Spinal cord (tissue), 9 donors: ENCODE measurements at regions not wholly inside any gene's neighbourhood (a gene's known extent, or its start where the extent isn't known, plus 50 kb on each side); places are given as distances from the start of the nearest gene placed in this dataset.
"Not testable (repeated sequence)": the region's sequence is repeated elsewhere in the genome, so short reads cannot be mapped to it uniquely, and the experiment has no call there.

ENCODE experiments used
- DNase-seq, 6 donors: peaks; one replicate each; pipeline versions ENCODE4 v3.0.0 to v3.0.0-alpha.2; 2013 to 2015; ENCODE audit warnings: low spot score in 6 of 6, low read depth in 4 of 6
- H3K27ac ChIP-seq: one replicate; pipeline ENCODE4 v1.5.1; 2013; ENCODE audit warnings: low read depth, low read length, control low read depth
- H3K27me3 ChIP-seq: one replicate; pipeline ENCODE4 v1.6.1; 2013; ENCODE audit warnings: low read length; ENCODE audit not compliant: control insufficient read depth, insufficient read depth
- H3K36me3 ChIP-seq: one replicate; pipeline ENCODE4 v1.6.1; 2013; ENCODE audit warnings: low read length; ENCODE audit not compliant: control insufficient read depth, insufficient read depth
- H3K4me1 ChIP-seq: one replicate; pipeline ENCODE4 v1.6.1; 2013; ENCODE audit warnings: low read length; ENCODE audit not compliant: control insufficient read depth, insufficient read depth
- H3K4me3 ChIP-seq: one replicate; pipeline ENCODE4 v1.5.1; 2013; ENCODE audit warnings: low read depth, low read length, control low read depth
- H3K9me3 ChIP-seq: one replicate; pipeline ENCODE4 v1.6.1; 2013; ENCODE audit warnings: low read length; ENCODE audit not compliant: control insufficient read depth, insufficient read depth
- WGBS: methylation state at CpG from one replicate; pipeline ENCODE4 v1.1.5; 2013; ENCODE audit warnings: missing lambda C conversion rate; ENCODE audit not compliant: insufficient coverage; 5-methylcytosine and 5-hydroxymethylcytosine counted together
- donor health status: healthy.

DNA sequence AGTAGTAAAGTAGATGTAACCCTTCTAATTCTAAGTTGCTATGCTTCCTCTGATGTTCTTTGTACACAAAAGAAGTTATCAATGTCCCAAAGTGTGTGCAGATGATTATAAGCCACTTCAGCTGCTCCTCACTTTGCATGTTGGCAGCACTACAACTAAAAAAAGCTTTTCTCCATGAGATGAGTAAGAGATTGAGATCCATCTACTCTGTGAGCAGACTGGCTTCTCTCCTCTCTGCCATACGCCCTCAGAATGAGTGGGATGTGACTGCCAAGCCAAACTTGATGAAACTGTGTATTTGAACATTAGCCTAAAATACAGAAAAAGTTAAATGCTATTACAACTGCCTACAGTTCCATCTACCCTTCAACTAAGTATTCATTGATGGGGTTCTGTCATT, 102.9 kb upstream of the ETV1 start:
- H3K36me3 ChIP-seq: no peaks in the 10 kb centered on the region
- no CpG with 5 or more reads among the region's 1 CpG for WGBS
- H3K27ac ChIP-seq: no peak overlapping the region
- DNase-seq: no peak
- no peaks in the 10 kb centered on the region for H3K9me3 ChIP-seq
- H3K27me3 ChIP-seq: no peaks in the 10 kb centered on the region
- H3K4me3 ChIP-seq: no peak overlapping the region
- H3K4me1 ChIP-seq: no peaks in the 10 kb centered on the region

DNA sequence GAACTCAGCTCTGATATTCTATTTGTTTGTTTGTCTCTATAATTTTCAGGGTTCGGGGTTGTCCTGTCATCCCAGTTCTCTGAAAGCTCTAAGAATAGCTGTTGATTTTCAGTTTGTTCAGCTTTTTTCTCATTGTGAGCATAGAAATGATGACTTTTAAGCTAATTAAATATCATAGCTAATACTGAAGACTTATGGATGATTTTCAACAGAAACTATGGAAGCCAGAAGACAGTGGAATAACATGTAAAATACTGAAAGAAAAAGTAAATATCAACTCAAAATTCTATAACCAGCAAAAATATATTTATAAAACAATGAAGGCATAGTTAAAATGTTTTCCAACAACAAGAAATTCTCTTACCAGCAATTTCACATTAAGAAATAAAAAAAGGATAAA, 96.4 kb upstream of the ETV1 start:
- H3K4me1 ChIP-seq: no peaks in the 10 kb centered on the region
- H3K27me3 ChIP-seq: no peaks in the 10 kb centered on the region
- H3K9me3 ChIP-seq: no peaks in the 10 kb centered on the region
- no peaks in the 10 kb centered on the region for H3K36me3 ChIP-seq
- WGBS: no CpG with 5 or more reads among the region's 1 CpG
- no peak overlapping the region for H3K4me3 ChIP-seq
- no peak for DNase-seq
- no peak overlapping the region for H3K27ac ChIP-seq

- Histone ChIP-seq H3K36me3 (no peaks in the 10 kb centered on the region), H3K4me3 (no peak overlapping the region), H3K4me1 (no peaks in the 10 kb centered on the region), H3K27me3 (no peaks in the 10 kb centered on the region), H3K9me3 (no peaks in the 10 kb centered on the region), H3K27ac (no peak overlapping the region)
- DNase-seq: no peak
- 96% methylated on average over 2 of the region's 2 CpGs for WGBS
Observed at GRCh38 chr7:14083761-14084160, 94.3 kb upstream of the ETV1 start.

DNA sequence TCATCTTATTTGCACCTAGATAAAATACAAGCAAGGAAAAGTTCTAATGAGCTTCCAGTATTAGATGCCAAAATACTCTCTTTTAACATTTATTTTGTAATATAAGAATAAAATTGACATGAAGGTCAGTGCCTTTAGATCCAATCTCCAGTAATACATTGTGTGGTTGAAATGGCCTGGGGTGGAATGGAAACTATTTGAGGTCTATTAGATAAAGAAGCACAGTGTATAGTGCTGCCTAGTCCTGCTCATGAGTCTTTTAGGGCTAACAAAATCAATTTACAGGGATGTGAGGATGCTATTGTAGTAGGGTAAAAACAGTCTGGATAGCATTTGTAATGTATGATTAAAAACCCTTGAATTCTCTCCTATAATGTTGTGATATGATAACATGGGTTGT, 84.5 kb upstream of the ETV1 start:
- Histone ChIP-seq H3K9me3 (no peaks in the 10 kb centered on the region), H3K4me1 (no peaks in the 10 kb centered on the region), H3K4me3 (no peak overlapping the region), H3K36me3 (no peaks in the 10 kb centered on the region), H3K27me3 (no peaks in the 10 kb centered on the region), H3K27ac (no peak overlapping the region)
- no peak for DNase-seq

DNA sequence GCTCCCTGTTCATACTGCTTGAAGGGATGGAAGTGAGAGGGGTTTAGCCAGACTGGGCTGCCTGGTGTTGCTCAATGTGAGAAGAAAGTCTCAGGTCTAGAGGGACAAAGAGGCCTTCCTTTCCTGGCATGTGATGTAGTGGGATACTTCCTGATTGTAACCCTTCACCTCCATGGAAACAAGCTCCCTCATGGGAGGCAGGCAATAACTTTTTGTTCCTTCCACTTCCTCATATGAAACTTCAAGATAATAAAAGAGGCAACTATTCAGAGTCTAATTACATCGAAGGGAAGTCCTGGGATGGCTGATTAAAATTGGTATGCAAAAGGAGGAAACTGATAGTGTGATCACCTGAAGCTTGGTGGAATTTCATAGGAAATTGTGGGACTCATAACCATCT, 84.1 kb upstream of the ETV1 start:
- H3K27me3 ChIP-seq: no peaks in the 10 kb centered on the region
- H3K4me1 ChIP-seq: no peaks in the 10 kb centered on the region
- no peak for DNase-seq
- no peak overlapping the region for H3K4me3 ChIP-seq
- no CpG with 5 or more reads among the region's 1 CpG for WGBS
- no peak overlapping the region for H3K27ac ChIP-seq
- H3K36me3 ChIP-seq: no peaks in the 10 kb centered on the region
- no peaks in the 10 kb centered on the region for H3K9me3 ChIP-seq

- no peak for DNase-seq
- WGBS: 70% methylated on average over 2 of the region's 4 CpGs
- no peaks in the 10 kb centered on the region for H3K27me3 ChIP-seq
- no peaks in the 10 kb centered on the region for H3K4me1 ChIP-seq
- H3K36me3 ChIP-seq: no peaks in the 10 kb centered on the region
- H3K4me3 ChIP-seq: no peak overlapping the region
- H3K27ac ChIP-seq: no peak overlapping the region
- no peaks in the 10 kb centered on the region for H3K9me3 ChIP-seq
Observed at GRCh38 chr7:14071045-14071444, 81.6 kb upstream of the ETV1 start.

DNA sequence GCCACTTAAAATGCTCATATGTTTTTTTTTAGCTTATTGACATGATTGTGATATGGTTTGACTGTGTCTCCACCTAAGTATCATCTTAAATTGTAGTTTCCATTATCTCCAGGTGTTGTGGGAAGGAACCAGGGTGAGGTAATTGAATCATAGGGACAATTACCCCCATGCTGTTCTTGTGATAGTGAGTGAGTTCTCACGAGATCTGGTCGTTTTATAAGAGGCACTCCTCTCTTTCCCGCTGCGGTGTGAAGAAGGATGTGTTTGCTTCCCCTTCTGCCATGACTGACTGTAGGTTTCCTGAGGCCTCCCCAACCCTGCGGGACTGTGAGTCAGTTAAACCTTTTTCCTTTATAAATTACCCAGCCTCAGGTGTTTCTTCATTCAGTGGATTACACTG, 80.5 kb upstream of the ETV1 start:
- Histone ChIP-seq H3K27ac (no peak overlapping the region), H3K4me3 (no peak overlapping the region), H3K9me3 (no peaks in the 10 kb centered on the region), H3K27me3 (no peaks in the 10 kb centered on the region), H3K4me1 (no peaks in the 10 kb centered on the region), H3K36me3 (no peaks in the 10 kb centered on the region)
- no CpG with 5 or more reads among the region's 5 CpGs for WGBS
- no peak for DNase-seq

- H3K27me3 ChIP-seq, H3K27ac ChIP-seq, H3K4me3 ChIP-seq, DNase-seq, H3K36me3 ChIP-seq, H3K4me1 ChIP-seq, H3K9me3 ChIP-seq: not testable (repeated sequence)
- 87% methylated on average over 3 of the region's 8 CpGs for WGBS
Observed at GRCh38 chr7:14066783-14067182, 77.3 kb upstream of the ETV1 start.

- Histone ChIP-seq H3K9me3 (no peaks in the 10 kb centered on the region), H3K4me1 (no peaks in the 10 kb centered on the region), H3K27me3 (no peaks in the 10 kb centered on the region), H3K36me3 (no peaks in the 10 kb centered on the region), H3K27ac (no peak overlapping the region), H3K4me3 (no peak overlapping the region)
- 83% methylated on average over 5 of the region's 5 CpGs for WGBS
- DNase-seq: peak in 1 of 6 donors; percentile 71
Observed at GRCh38 chr7:14065286-14065685, 75.8 kb upstream of the ETV1 start.

DNA sequence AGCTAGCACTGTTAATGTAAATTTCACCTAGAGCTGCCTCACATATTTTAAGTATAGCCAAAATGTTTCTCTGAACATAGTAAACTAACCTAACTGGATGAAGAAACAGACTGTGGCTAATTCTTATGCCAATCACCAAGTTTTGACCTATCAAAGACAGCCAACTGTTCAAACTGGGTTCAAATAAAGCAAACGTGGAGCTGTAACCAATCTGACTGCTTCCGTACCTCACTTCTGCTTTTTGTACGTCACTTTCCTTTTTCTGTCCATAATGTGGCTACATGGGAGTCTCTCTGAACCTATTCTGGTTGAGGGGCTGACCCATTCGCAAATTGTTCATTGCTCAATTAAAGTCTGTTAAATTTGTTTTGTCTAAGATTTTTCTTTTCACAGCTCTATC, 66.3 kb upstream of the ETV1 start:
- Histone ChIP-seq H3K9me3 (no peaks in the 10 kb centered on the region), H3K36me3 (no peaks in the 10 kb centered on the region), H3K27ac (no peak overlapping the region), H3K27me3 (no peaks in the 10 kb centered on the region), H3K4me1 (no peaks in the 10 kb centered on the region), H3K4me3 (no peak overlapping the region)
- 89% methylated on average over 1 of the region's 4 CpGs for WGBS
- no peak for DNase-seq

DNA sequence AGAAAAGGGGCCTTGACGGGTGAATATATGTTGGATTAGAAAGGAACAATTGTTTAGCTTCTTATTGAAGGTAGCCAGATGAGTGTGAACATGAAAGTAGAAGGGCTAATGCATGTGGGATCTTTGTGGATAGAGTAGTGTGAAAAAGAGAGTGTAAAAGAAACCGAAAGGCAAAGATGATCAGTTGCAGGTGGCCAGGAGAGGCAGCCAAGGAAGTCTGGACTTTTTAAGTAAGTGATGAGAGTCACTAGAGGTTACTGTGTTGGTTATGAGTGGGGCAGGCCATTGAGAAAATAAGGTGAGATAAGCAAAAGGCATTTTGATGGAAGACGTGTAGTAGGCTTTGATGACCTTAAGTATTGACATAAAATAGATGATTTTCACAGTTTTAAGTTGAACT, 64.7 kb upstream of the ETV1 start:
- Histone ChIP-seq H3K4me1 (no peaks in the 10 kb centered on the region), H3K9me3 (no peaks in the 10 kb centered on the region), H3K4me3 (no peak overlapping the region), H3K36me3 (no peaks in the 10 kb centered on the region), H3K27me3 (no peaks in the 10 kb centered on the region), H3K27ac (no peak overlapping the region)
- DNase-seq: no peak
- 87% methylated on average over 3 of the region's 3 CpGs for WGBS
